Activated naive CD8-positive, alpha-beta T cell treated with anti-CD3 and anti-CD28 coated beads for 36 hours (primary cell): ENCODE measurements at regions not wholly inside any gene's neighbourhood (a gene's known extent, or its start where the extent isn't known, plus 50 kb on each side); places are given as distances from the start of the nearest gene placed in this dataset.
A peak's percentile ranks its signal among the peaks of the same experiment; 100 is the strongest.
"Not testable (repeated sequence)": the region's sequence is repeated elsewhere in the genome, so short reads cannot be mapped to it uniquely, and the experiment has no call there.

Experiments used
- DNase-seq: peaks from one replicate; pipeline ENCODE4 v3.0.0; 2021
- H3K27ac Mint-ChIP-seq: one replicate; pipeline ENCODE4 v1.8.0; 2022; ENCODE audit warnings: mild to moderate bottlenecking, moderate library complexity, mixed read lengths
- H3K27me3 Mint-ChIP-seq: one replicate; pipeline ENCODE4 v1.8.0; 2022; ENCODE audit warnings: mild to moderate bottlenecking, mixed read lengths
- H3K36me3 Mint-ChIP-seq: one replicate; pipeline ENCODE4 v1.8.0; 2021; ENCODE audit warnings: mild to moderate bottlenecking, mixed read lengths
- H3K4me1 Mint-ChIP-seq: one replicate; pipeline ENCODE4 v1.8.0; 2021; ENCODE audit warnings: mixed read lengths
- H3K4me3 Mint-ChIP-seq: one replicate; pipeline ENCODE4 v1.8.0; 2022; ENCODE audit warnings: mild to moderate bottlenecking, moderate library complexity, mixed read lengths
- H3K9me3 Mint-ChIP-seq: one replicate; pipeline ENCODE4 v1.8.0; 2022; ENCODE audit warnings: mixed read lengths

DNA sequence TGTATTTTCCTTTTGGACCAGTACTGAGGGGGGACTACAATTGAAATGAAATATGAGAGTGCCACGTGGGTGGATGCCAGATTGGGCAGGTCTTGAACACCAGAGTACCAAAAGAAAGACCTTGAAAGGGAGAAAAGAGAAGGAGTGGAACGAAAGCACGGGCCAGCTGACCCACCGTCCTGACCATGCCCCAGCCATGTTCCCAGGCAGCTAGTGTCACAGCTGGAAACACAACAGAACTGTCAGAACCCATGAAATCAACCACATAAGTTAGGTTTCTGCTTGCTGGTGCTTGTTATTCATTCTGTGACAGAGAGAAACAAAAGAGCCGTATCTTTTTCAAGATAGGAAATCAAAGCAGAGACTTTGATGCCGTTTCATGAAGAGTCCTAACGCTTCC is 268.8 kb downstream of the MEX3B start:
- DNase-seq: no peak
- Mint-ChIP-seq H3K27me3 (peaks cover 6% of the 10 kb centered on the region), H3K9me3 (no peaks in the 10 kb centered on the region), H3K4me3 (no peak overlapping the region), H3K27ac (peak overlapping the region; percentile 5), H3K4me1 (peaks cover 3% of the 10 kb centered on the region), H3K36me3 (no peaks in the 10 kb centered on the region)

DNA sequence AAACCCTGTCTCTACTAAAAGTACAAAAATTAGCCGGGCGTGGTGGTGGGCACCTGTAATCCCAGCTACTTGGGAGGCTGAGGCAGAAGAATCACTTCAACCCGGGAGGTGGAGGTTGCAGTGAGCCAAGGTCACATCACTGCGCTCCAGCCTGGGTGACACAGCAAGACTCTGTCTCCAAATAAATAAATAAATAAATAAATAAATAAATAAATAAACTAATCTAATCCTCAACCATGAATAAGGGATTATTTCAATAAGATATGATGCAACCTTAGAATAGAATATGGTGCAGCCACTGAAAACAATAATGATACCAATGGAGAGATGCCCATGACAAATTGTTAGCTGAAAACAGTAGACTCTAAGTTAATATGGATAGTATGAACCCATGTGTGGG is 270.0 kb downstream of the MEX3B start:
- H3K27ac Mint-ChIP-seq, H3K27me3 Mint-ChIP-seq, H3K36me3 Mint-ChIP-seq, H3K4me1 Mint-ChIP-seq, DNase-seq, H3K9me3 Mint-ChIP-seq, H3K4me3 Mint-ChIP-seq: not testable (repeated sequence)

GRCh38 chr15:81774309-81774708 is 271.5 kb downstream of the MEX3B start:
- no peaks in the 10 kb centered on the region for H3K9me3 Mint-ChIP-seq
- peaks cover 7% of the 10 kb centered on the region for H3K27me3 Mint-ChIP-seq
- H3K4me1 Mint-ChIP-seq: peaks cover 3% of the 10 kb centered on the region
- no peak overlapping the region for H3K4me3 Mint-ChIP-seq
- no peak for DNase-seq
- H3K27ac Mint-ChIP-seq: no peak overlapping the region
- H3K36me3 Mint-ChIP-seq: no peaks in the 10 kb centered on the region

DNA sequence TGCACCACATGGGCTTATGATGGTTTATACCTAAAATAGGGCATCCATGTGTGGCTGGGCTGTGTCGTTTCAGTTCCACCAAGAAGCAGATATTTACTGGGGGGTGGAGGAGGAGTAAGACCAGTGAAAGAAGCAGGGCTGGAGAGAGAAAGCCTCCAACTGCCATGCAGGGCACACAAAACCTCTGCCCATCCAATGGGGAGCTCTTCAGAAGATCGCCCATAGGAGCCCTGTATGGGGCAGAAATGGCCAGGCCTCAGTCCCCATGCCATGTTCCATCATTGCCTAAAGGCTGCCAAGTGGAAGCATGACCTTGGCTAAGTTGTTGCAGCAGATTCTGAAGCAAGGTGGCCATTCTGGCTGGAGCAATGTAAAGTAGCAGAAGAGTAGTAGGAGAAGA is 277.0 kb downstream of the MEX3B start:
- H3K9me3 Mint-ChIP-seq: no peaks in the 10 kb centered on the region
- H3K36me3 Mint-ChIP-seq: no peaks in the 10 kb centered on the region
- H3K27me3 Mint-ChIP-seq: peaks cover 11% of the 10 kb centered on the region
- H3K4me3 Mint-ChIP-seq: no peak overlapping the region
- H3K4me1 Mint-ChIP-seq: no peaks in the 10 kb centered on the region
- H3K27ac Mint-ChIP-seq: no peak overlapping the region
- no peak for DNase-seq

DNA sequence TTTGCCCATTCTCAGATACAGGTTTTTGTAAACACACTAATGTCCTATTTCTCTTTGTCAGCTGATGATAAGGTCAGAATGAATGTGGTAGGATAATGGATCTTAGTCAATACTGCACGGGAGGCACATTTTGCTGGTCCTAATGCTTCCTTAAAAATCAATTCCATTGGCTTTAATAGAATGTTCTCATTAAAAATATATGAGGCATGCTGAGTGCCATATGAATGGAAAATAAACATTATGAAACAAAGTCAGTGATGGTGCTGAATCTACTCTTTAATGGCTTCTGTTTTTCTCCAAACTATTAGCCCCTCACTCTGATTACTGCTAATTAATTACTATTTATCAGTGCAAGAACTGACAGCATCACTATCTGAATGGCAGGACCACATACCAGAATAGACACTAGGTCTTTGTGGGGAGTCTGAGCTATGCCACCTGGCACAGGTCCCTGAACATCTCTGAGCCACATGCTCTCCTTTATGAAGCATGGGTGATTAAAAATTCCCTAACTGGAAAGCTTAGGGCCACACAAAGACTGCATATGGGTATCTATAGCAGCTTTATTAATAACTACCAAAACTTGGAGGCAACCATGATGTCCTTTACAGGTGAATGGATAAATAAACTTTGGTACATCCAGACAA is 278.9 kb downstream of the MEX3B start:
- H3K27me3 Mint-ChIP-seq: peaks cover 11% of the 10 kb centered on the region
- no peaks in the 10 kb centered on the region for H3K9me3 Mint-ChIP-seq
- no peak overlapping the region for H3K27ac Mint-ChIP-seq
- no peaks in the 10 kb centered on the region for H3K4me1 Mint-ChIP-seq
- H3K4me3 Mint-ChIP-seq: no peak overlapping the region
- DNase-seq: no peak
- no peaks in the 10 kb centered on the region for H3K36me3 Mint-ChIP-seq

- Mint-ChIP-seq H3K27me3 (peaks cover 11% of the 10 kb centered on the region), H3K9me3 (no peaks in the 10 kb centered on the region), H3K4me3 (no peak overlapping the region), H3K27ac (no peak overlapping the region), H3K36me3 (no peaks in the 10 kb centered on the region), H3K4me1 (no peaks in the 10 kb centered on the region)
- no peak for DNase-seq
Measured at GRCh38 chr15:81765816-81766215, 280.0 kb downstream of the MEX3B start.

DNA sequence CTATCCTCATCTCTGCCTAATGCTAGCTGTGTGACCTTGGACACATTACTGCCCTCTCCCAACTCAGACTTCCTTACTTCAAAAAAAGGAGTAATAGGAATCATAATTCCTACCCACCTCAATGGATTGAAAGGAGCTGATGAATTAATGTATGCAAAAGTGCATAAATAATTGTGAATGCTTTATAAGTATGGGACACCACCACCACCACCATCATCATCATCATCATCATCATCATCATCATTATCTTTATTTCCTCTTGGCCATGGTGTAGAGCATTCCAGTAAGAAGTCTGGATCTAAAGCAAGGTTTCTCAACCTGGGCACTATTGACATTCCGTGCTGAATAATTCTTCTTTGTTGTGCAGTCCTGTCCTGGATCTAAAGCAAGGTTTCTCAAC is 282.5 kb downstream of the MEX3B start:
- H3K27ac Mint-ChIP-seq: no peak overlapping the region
- H3K9me3 Mint-ChIP-seq: no peaks in the 10 kb centered on the region
- H3K4me1 Mint-ChIP-seq: no peaks in the 10 kb centered on the region
- DNase-seq: no peak
- peaks cover 4% of the 10 kb centered on the region for H3K27me3 Mint-ChIP-seq
- H3K4me3 Mint-ChIP-seq: no peak overlapping the region
- H3K36me3 Mint-ChIP-seq: no peaks in the 10 kb centered on the region

DNA sequence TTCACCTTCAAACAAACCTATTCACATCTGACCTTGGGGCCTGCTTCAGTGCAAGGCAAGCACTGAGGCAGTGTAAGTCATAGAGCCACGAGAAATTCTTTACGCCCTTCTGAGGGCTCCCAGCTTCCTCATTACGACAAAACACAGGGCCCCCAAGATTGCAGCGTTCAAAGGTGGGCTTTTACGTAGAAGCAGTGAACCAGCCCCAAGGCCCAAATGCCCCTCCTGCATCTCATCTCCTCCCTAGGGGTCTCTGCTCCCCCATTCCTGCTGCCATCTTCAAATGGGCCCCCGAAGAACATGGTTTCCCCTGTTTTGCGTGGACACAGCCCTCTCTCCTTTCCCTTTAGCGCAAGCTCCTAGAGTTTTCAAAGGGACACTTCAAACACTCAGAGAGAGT is 285.1 kb downstream of the MEX3B start:
- Mint-ChIP-seq H3K27ac (no peak overlapping the region), H3K4me3 (no peak overlapping the region), H3K9me3 (no peaks in the 10 kb centered on the region), H3K27me3 (peaks cover under 1% of the 10 kb centered on the region), H3K36me3 (no peaks in the 10 kb centered on the region), H3K4me1 (no peaks in the 10 kb centered on the region)
- DNase-seq: no peak

- Mint-ChIP-seq H3K4me1 (peaks cover 7% of the 10 kb centered on the region), H3K4me3 (no peak overlapping the region), H3K27ac (no peak overlapping the region), H3K27me3 (no peaks in the 10 kb centered on the region), H3K36me3 (no peaks in the 10 kb centered on the region), H3K9me3 (no peaks in the 10 kb centered on the region)
- DNase-seq: no peak
Measured at GRCh38 chr15:81758818-81759284, 287.0 kb downstream of the MEX3B start.

GRCh38 chr15:81755626-81756025 is 290.2 kb downstream of the MEX3B start:
- Mint-ChIP-seq H3K27me3 (peaks cover 4% of the 10 kb centered on the region), H3K27ac (no peak overlapping the region), H3K9me3 (no peaks in the 10 kb centered on the region), H3K4me1 (peaks cover 7% of the 10 kb centered on the region), H3K36me3 (no peaks in the 10 kb centered on the region), H3K4me3 (no peak overlapping the region)
- DNase-seq: no peak

DNA sequence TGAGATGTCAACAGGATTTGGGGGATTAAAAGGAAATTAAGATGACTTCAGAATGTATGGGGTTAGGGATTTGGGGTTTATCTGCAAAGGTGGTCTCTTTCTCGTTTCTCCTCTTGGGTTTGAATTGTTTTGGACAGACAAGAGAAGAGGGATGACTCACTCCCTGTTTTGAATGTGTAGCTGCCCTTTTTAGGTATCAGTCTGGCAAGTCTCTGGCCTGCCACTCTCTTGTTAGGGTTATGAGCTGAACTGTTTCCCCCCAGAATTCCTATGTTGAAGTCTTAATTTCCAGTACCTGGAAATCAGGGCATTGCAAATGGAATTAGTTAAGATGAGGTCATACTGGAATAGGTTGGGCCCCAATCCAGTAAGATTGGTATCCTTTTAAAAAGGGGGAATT is 291.7 kb downstream of the MEX3B start:
- no peaks in the 10 kb centered on the region for H3K9me3 Mint-ChIP-seq
- H3K4me3 Mint-ChIP-seq: no peak overlapping the region
- peaks cover 6% of the 10 kb centered on the region for H3K27me3 Mint-ChIP-seq
- no peak overlapping the region for H3K27ac Mint-ChIP-seq
- DNase-seq: no peak
- peaks cover 7% of the 10 kb centered on the region for H3K4me1 Mint-ChIP-seq
- H3K36me3 Mint-ChIP-seq: no peaks in the 10 kb centered on the region

DNA sequence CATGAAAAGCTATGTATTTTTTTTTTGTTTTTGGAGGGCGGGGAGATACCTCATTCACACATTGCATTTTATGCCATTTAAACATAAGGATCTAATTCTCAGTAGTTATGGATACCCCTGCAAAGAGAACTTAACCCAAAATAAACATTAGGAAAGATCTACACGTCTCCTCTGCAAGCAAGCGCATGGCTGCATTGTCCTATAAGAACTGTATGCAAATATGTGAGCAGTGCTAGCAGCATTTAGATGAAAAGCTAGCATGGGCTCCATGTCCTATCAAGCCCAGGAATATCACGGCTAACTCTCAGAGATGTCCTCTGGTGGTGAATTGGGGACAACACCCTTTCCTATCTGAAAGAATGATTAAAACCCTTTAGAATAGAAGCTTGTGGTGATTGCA is 292.8 kb downstream of the MEX3B start:
- Mint-ChIP-seq H3K4me3 (no peak overlapping the region), H3K27ac (no peak overlapping the region), H3K27me3 (peaks cover 7% of the 10 kb centered on the region), H3K9me3 (no peaks in the 10 kb centered on the region), H3K36me3 (no peaks in the 10 kb centered on the region), H3K4me1 (peaks cover 7% of the 10 kb centered on the region)
- DNase-seq: no peak

- Mint-ChIP-seq H3K4me3 (no peak overlapping the region), H3K27me3 (peaks cover 9% of the 10 kb centered on the region), H3K36me3 (no peaks in the 10 kb centered on the region), H3K27ac (no peak overlapping the region), H3K4me1 (peaks cover 7% of the 10 kb centered on the region), H3K9me3 (no peaks in the 10 kb centered on the region)
- no peak for DNase-seq
Measured at GRCh38 chr15:81752546-81752942, 293.3 kb downstream of the MEX3B start.

DNA sequence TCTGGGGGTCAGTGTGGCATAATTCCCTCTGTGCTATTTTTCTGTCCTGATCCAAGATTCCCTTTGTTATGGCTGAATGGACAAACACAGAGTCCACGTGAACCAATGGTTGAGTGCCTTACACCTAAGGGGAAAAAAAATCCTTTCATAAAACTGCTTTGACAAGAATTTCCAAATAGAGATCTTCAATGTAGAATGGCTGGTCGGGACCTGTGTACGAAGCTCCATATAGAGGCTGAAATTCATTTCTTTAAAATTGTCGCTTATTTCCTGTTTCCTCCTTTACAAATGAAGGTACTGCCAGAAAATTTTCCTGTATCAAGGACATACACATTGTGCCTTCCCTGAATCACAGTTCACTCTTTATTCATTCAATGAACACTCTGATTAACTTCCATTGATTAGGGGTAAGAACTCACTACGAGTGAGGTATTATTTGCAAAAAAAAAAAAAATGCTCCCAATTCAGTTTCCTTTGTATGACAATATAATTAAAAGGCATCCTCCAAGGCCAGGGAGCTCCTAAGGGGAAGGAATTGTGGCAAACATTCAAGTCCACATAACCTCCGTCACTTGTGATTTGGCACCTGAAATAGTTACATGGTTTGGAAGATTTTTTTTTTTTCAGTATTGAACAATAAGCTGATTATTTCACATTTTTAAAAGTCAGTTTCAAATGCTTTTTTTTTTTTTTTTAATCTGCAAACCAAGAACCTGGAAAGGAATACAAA is 293.8 kb downstream of the MEX3B start:
- no peaks in the 10 kb centered on the region for H3K36me3 Mint-ChIP-seq
- H3K4me3 Mint-ChIP-seq: no peak overlapping the region
- H3K27ac Mint-ChIP-seq: no peak overlapping the region
- DNase-seq: no peak
- H3K4me1 Mint-ChIP-seq: peaks cover 7% of the 10 kb centered on the region
- H3K27me3 Mint-ChIP-seq: peaks cover 12% of the 10 kb centered on the region
- H3K9me3 Mint-ChIP-seq: no peaks in the 10 kb centered on the region

- no peak for DNase-seq
- Mint-ChIP-seq H3K27me3 (peaks cover 12% of the 10 kb centered on the region), H3K4me1 (peaks cover 7% of the 10 kb centered on the region), H3K4me3 (no peak overlapping the region), H3K36me3 (no peaks in the 10 kb centered on the region), H3K27ac (no peak overlapping the region), H3K9me3 (no peaks in the 10 kb centered on the region)
Measured at GRCh38 chr15:81751256-81751655, 294.6 kb downstream of the MEX3B start.

- Mint-ChIP-seq H3K27ac (no peak overlapping the region), H3K4me1 (peaks cover 7% of the 10 kb centered on the region), H3K27me3 (peaks cover 12% of the 10 kb centered on the region), H3K36me3 (no peaks in the 10 kb centered on the region), H3K9me3 (no peaks in the 10 kb centered on the region), H3K4me3 (no peak overlapping the region)
- no peak for DNase-seq
Measured at GRCh38 chr15:81749716-81750375, 296.0 kb downstream of the MEX3B start.
